SK-N-MC (cell line): ENCODE measurements at regions not wholly inside any gene's neighbourhood (a gene's known extent, or its start where the extent isn't known, plus 50 kb on each side); places are given as distances from the start of the nearest gene placed in this dataset.

Experiments used
- DNase-seq: peaks from one replicate; pipeline ENCODE4 v3.0.0-alpha.2; 2011; ENCODE audit warnings: low read depth, low spot score
- H3K27ac ChIP-seq: fragments of 200-600 bp; sonication (generic); 2 replicates; pipeline ENCODE4 v1.5.1; 2016; ENCODE audit warnings: mixed run types
- H3K36me3 ChIP-seq: fragments of 200-600 bp; sonication (generic); 2 replicates; pipeline ENCODE4 v1.6.1; 2017; ENCODE audit warnings: antibody characterized with exemption, low read length, mixed read lengths; ENCODE audit not compliant: insufficient read depth
- H3K4me3 ChIP-seq: fragments of 200-600 bp; sonication (generic); 2 replicates; pipeline ENCODE4 v1.5.1; 2016
- H3K9ac ChIP-seq: fragments of 200-600 bp; sonication (generic); 2 replicates; pipeline ENCODE4 v1.8.0; 2017; ENCODE audit warnings: mixed run types, mixed read lengths; ENCODE audit not compliant: insufficient read length
- H3K9me3 ChIP-seq: fragments of 200-600 bp; sonication (generic); 2 replicates; pipeline ENCODE4 v1.6.1; 2017; ENCODE audit warnings: low read depth, mild to moderate bottlenecking, antibody characterized with exemption, low read length, moderate library complexity, mixed read lengths
- EZH2 ChIP-seq: fragments of 200-600 bp; sonication (generic); IDR thresholded peaks from one replicate; pipeline ENCODE4 v1.6.1; 2017; ENCODE audit warnings: antibody characterized with exemption
- FOXP2 ChIP-seq: optimal IDR thresholded peaks from 2 replicates; pipeline ENCODE3; 2011; ENCODE audit warnings: mild to moderate bottlenecking, moderate library complexity; ENCODE audit not compliant: insufficient read depth; ENCODE audit errors: extremely low read length, control extremely low read depth
- POLR2AphosphoS5 ChIP-seq: IDR thresholded peaks from 2 replicates; pipeline ENCODE4 v1.6.1; 2012; ENCODE audit warnings: mild to moderate bottlenecking, low read depth, low read length, borderline replicate concordance

GRCh38 chr9:115712981-115713380, 440.6 kb upstream of the PAPPA start:
- no peak for DNase-seq
- TF ChIP-seq FOXP2 (no peak), EZH2 (no peak), POLR2AphosphoS5 (no peak)
- no peaks in the 10 kb centered on the region for H3K9me3 ChIP-seq
- no peaks in the 10 kb centered on the region for H3K36me3 ChIP-seq
- H3K4me3 ChIP-seq, result no peak overlapping the region
- H3K27ac ChIP-seq, result peak overlapping the region; percentile 23; the same call in 1 of the 2 replicates
- no peak overlapping the region for H3K9ac ChIP-seq

GRCh38 chr9:115715666-115716065, 437.9 kb upstream of the PAPPA start:
- no peaks in the 10 kb centered on the region for H3K36me3 ChIP-seq
- no peaks in the 10 kb centered on the region for H3K9me3 ChIP-seq

GRCh38 chr9:115717298-115717697, 436.3 kb upstream of the PAPPA start:
- Histone ChIP-seq H3K36me3 (no peaks in the 10 kb centered on the region), H3K27ac (no peak overlapping the region), H3K9ac (no peak overlapping the region), H3K9me3 (no peaks in the 10 kb centered on the region), H3K4me3 (no peak overlapping the region)
- TF ChIP-seq EZH2 (no peak), POLR2AphosphoS5 (no peak), FOXP2 (no peak)
- no peak for DNase-seq

More at GRCh38 chr9:115715666-115716065, 437.9 kb upstream of the PAPPA start:
- H3K4me3 ChIP-seq, result no peak overlapping the region
- TF ChIP-seq FOXP2, result no peak
- H3K27ac ChIP-seq, result no peak overlapping the region
- no peak for DNase-seq
- H3K9ac ChIP-seq, result no peak overlapping the region

- no peak overlapping the region for H3K27ac ChIP-seq
- no peak for DNase-seq
Measured at GRCh38 chr9:115717711-115718173, 435.8 kb upstream of the PAPPA start.

GRCh38 chr9:115730396-115730795, 423.2 kb upstream of the PAPPA start:
- no peak for DNase-seq
- H3K4me3 ChIP-seq, result peak overlapping the region; percentile 52
- H3K27ac ChIP-seq, result peak overlapping the region; percentile 93
- H3K9me3 ChIP-seq, result no peaks in the 10 kb centered on the region; the same call in 1 of the 2 replicates
- TF ChIP-seq FOXP2 (no peak), POLR2AphosphoS5 (peak; percentile 25; the same call in 1 of the 2 replicates)
- H3K36me3 ChIP-seq, result no peaks in the 10 kb centered on the region
- H3K9ac ChIP-seq, result peak overlapping the region; percentile 43

More at GRCh38 chr9:115717711-115718173, 435.8 kb upstream of the PAPPA start:
- TF ChIP-seq EZH2, result no peak
- no peak for TF ChIP-seq FOXP2
- TF ChIP-seq POLR2AphosphoS5, result no peak
- Histone ChIP-seq H3K36me3 (no peaks in the 10 kb centered on the region), H3K9ac (no peak overlapping the region), H3K4me3 (no peak overlapping the region), H3K9me3 (no peaks in the 10 kb centered on the region)

- Histone ChIP-seq H3K4me3 (peak overlapping the region; percentile 52), H3K36me3 (no peaks in the 10 kb centered on the region), H3K27ac (peak overlapping the region; percentile 93), H3K9ac (peak overlapping the region; percentile 43), H3K9me3 (no peaks in the 10 kb centered on the region; the same call in 1 of the 2 replicates)
- TF ChIP-seq POLR2AphosphoS5 (no peak; the same call in 1 of the 2 replicates), FOXP2 (no peak), EZH2 (no peak)
- peak; percentile 84 for DNase-seq
Measured at GRCh38 chr9:115730845-115731244, 422.7 kb upstream of the PAPPA start.

GRCh38 chr9:115733318-115734110, 420.1 kb upstream of the PAPPA start:
- H3K9ac ChIP-seq, result peak overlapping the region; percentile 71
- TF ChIP-seq POLR2AphosphoS5, result peak; percentile 70
- TF ChIP-seq EZH2, result no peak
- H3K36me3 ChIP-seq, result peaks cover 5% of the 10 kb centered on the region; the same call in 1 of the 2 replicates
- H3K4me3 ChIP-seq, result peak overlapping the region; percentile 65
- DNase-seq, result no peak
- peaks cover 8% of the 10 kb centered on the region; the same call in 1 of the 2 replicates for H3K9me3 ChIP-seq
- peak overlapping the region; percentile 98 for H3K27ac ChIP-seq

- TF ChIP-seq EZH2 (no peak), FOXP2 (no peak), POLR2AphosphoS5 (no peak)
Measured at GRCh38 chr9:115739096-115739875, 414.3 kb upstream of the PAPPA start.

More at GRCh38 chr9:115739096-115739875, 414.3 kb upstream of the PAPPA start:
- H3K9ac ChIP-seq, result no peak overlapping the region
- H3K4me3 ChIP-seq, result peak overlapping the region; percentile 11; the same call in 1 of the 2 replicates
- H3K27ac ChIP-seq, result peak overlapping the region; percentile 67
- peaks cover 5% of the 10 kb centered on the region; the same call in 1 of the 2 replicates for H3K36me3 ChIP-seq
- peaks cover 8% of the 10 kb centered on the region; the same call in 1 of the 2 replicates for H3K9me3 ChIP-seq
- DNase-seq, result no peak
